ENCODE measurements at regions not wholly inside any gene's neighbourhood (a gene's known extent, or its start where the extent isn't known, plus 50 kb on each side); places are given as distances from the start of the nearest gene placed in this dataset.

DNA sequence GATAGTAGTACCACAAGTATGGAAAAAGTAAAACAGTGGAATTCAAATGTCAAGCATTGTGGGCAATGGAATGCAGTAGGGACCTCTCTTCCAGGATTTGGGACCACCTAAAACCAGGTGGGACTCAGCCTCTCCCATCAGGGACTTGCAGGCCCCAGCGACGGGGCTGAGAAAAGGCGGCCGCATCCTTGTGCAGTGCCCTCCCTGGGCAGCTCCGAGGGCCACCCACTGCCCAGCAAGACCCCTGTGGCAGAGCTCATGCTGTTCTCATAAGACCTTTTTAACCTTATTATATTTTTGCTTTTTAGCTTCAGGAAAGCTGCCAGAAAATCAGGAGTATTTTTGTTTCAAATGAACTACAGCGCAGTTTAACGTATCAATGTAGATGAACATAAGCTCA is 142.6 kb upstream of the RPS6KA2 start (continued):
- TF ChIP-seq MNT (IDR thresholded peaks at IDR 0.05) (no peak), ZNF10 (CRISPR knock-in tag; IDR thresholded peaks at IDR 0.05; ENCODE audit: borderline replicate concordance, low read depth) (no peak), THRA (CRISPR knock-in tag; IDR thresholded peaks at IDR 0.05; ENCODE audit: borderline replicate concordance) (no peak), TERF1 (CRISPR knock-in tag; IDR thresholded peaks at IDR 0.05) (no peak), ETV6 (CRISPR knock-in tag; conservative IDR thresholded peaks at IDR 0.05) (no peak)
- TF ChIP-seq, protein P1, sequence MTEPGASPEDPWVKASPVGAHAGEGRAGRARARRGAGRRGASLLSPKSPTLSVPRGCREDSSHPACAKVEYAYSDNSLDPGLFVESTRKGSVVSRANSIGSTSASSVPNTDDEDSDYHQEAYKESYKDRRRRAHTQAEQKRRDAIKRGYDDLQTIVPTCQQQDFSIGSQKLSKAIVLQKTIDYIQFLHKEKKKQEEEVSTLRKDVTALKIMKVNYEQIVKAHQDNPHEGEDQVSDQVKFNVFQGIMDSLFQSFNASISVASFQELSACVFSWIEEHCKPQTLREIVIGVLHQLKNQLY (CRISPR knock-in tag; IDR thresholded peaks at IDR 0.05) = no peak

DNA sequence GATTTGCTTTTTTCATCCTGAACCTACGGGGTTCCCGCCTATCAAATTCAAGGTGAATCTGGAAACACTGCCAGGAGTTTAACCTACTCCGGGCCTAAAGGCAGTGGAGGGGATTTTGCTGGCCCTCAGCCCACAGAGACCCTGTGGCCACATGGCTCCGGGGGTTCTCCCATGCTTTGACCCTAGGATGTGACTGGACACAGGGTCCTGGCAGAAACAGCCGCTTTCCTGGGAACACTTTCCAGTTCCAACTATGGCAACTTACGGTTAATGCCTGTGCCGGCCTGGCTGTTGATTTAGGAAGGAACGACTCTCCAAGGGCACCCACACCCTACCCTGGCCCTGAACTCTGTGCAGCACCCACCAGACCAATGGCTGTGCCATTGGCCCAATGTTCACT is 141.7 kb upstream of the RPS6KA2 start:
- Histone ChIP-seq H3K27me3 (ENCODE audit: control insufficient read depth in 1 of 2, insufficient read depth in 2 of 2, low read length in 2 of 2) (peaks cover 2 to 42% of the 10 kb centered on the region in 2 experiments; a peak in 3 of 5 replicates), H3K4me3 (replicated peaks in 1 of 3; ENCODE audit: insufficient read depth in 1 of 3, low read depth in 2 of 3, low read length in 3 of 3) (no peak overlapping the region), H3K9ac (ENCODE audit: insufficient read depth, low read depth, low read length) (no peak overlapping the region), H3K36me3 (replicated peaks in 1 of 2; ENCODE audit: control insufficient read depth in 1 of 2, insufficient read depth in 2 of 2, low read length in 2 of 2) (no peaks in the 10 kb centered on the region), H3K9me3 (ENCODE audit: low read length) (no peaks in the 10 kb centered on the region), H3K4me2 (ENCODE audit: low read depth, low read length) (no peak overlapping the region), H3K27ac (ENCODE audit: extremely low read length, insufficient read depth, low read length) (no peak overlapping the region), H3K4me1 (ENCODE audit: insufficient read depth, low read length) (peaks cover 8% of the 10 kb centered on the region), H2AFZ (ENCODE audit: low read length) (no peak overlapping the region), H3K79me2 (ENCODE audit: insufficient read depth, low read length) (no peaks in the 10 kb centered on the region), H4K20me1 (ENCODE audit: insufficient read depth, low read length) (no peaks in the 10 kb centered on the region; the same call in 1 of the 2 replicates)
- in situ Hi-C loops (cut with HindIII; ENCODE audit: extremely low pct_ligation_motif_present, low pct_unique_long_range_greater_than_20kb) = no loop called here
- BruUV-seq (replicated peaks) = no TSS peak
- ATAC-seq = no peak
- ChIA-PET POLR2A (no interaction called here), CTCF (ENCODE audit: low intra/inter-chr PET ratio, low total read pairs) (no interaction called here)
- no peak for DNase-seq (ENCODE audit: low spot score)
- no peak for FAIRE-seq
- 51% methylated on average over 6 of the region's 8 CpGs for WGBS (ENCODE audit: low lambda C conversion rate)
- intact Hi-C loops (cut with micrococcal nuclease; ENCODE audit: unreplicated experiment) = no loop called here
- TF ChIP-seq SMAD1 (CRISPR knock-in tag; IDR thresholded peaks at IDR 0.05; ENCODE audit: borderline replicate concordance, low read depth) (no peak), ZNF740 (CRISPR knock-in tag; IDR thresholded peaks at IDR 0.05) (no peak), SP1 (IDR thresholded peaks at IDR 0.05) (no peak), SP1 (CRISPR knock-in tag; IDR thresholded peaks at IDR 0.05) (no peak), ZNF660 (CRISPR knock-in tag; IDR thresholded peaks at IDR 0.05; ENCODE audit: borderline replicate concordance, low read depth) (no peak), ZMYM3 (CRISPR knock-in tag; IDR thresholded peaks at IDR 0.05) (no peak), POLR2AphosphoS2 (IDR thresholded peaks at IDR 0.05; ENCODE audit: low read depth, low read length) (no peak)
- TF ChIP-seq, protein P2, sequence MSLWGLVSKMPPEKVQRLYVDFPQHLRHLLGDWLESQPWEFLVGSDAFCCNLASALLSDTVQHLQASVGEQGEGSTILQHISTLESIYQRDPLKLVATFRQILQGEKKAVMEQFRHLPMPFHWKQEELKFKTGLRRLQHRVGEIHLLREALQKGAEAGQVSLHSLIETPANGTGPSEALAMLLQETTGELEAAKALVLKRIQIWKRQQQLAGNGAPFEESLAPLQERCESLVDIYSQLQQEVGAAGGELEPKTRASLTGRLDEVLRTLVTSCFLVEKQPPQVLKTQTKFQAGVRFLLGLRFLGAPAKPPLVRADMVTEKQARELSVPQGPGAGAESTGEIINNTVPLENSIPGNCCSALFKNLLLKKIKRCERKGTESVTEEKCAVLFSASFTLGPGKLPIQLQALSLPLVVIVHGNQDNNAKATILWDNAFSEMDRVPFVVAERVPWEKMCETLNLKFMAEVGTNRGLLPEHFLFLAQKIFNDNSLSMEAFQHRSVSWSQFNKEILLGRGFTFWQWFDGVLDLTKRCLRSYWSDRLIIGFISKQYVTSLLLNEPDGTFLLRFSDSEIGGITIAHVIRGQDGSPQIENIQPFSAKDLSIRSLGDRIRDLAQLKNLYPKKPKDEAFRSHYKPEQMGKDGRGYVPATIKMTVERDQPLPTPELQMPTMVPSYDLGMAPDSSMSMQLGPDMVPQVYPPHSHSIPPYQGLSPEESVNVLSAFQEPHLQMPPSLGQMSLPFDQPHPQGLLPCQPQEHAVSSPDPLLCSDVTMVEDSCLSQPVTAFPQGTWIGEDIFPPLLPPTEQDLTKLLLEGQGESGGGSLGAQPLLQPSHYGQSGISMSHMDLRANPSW (CRISPR knock-in tag; IDR thresholded peaks at IDR 0.05; ENCODE audit: borderline replicate concordance) = no peak
- TF ChIP-seq, protein P3, sequence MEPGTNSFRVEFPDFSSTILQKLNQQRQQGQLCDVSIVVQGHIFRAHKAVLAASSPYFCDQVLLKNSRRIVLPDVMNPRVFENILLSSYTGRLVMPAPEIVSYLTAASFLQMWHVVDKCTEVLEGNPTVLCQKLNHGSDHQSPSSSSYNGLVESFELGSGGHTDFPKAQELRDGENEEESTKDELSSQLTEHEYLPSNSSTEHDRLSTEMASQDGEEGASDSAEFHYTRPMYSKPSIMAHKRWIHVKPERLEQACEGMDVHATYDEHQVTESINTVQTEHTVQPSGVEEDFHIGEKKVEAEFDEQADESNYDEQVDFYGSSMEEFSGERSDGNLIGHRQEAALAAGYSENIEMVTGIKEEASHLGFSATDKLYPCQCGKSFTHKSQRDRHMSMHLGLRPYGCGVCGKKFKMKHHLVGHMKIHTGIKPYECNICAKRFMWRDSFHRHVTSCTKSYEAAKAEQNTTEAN (CRISPR knock-in tag; conservative IDR thresholded peaks at IDR 0.05) = no peak

All from HepG2 (cell line).